ENCODE measurements at regions not wholly inside any gene's neighbourhood (a gene's known extent, or its start where the extent isn't known, plus 50 kb on each side); places are given as distances from the start of the nearest gene placed in this dataset.

- DNase-seq (ENCODE audit: low read depth) = peak; percentile 45
Observed at GRCh38 chr5:159819591-159820411, 96.5 kb upstream of the ADRA1B start.

- DNase-seq (ENCODE audit: low read depth) = no peak
Observed at GRCh38 chr5:159820692-159821091, 95.6 kb upstream of the ADRA1B start.

GRCh38 chr5:159821461-159821940, 94.8 kb upstream of the ADRA1B start:
- no peak for DNase-seq (ENCODE audit: low read depth)

GRCh38 chr5:159824188-159825161, 91.8 kb upstream of the ADRA1B start:
- peak; percentile 64 for DNase-seq (ENCODE audit: low read depth)

DNA sequence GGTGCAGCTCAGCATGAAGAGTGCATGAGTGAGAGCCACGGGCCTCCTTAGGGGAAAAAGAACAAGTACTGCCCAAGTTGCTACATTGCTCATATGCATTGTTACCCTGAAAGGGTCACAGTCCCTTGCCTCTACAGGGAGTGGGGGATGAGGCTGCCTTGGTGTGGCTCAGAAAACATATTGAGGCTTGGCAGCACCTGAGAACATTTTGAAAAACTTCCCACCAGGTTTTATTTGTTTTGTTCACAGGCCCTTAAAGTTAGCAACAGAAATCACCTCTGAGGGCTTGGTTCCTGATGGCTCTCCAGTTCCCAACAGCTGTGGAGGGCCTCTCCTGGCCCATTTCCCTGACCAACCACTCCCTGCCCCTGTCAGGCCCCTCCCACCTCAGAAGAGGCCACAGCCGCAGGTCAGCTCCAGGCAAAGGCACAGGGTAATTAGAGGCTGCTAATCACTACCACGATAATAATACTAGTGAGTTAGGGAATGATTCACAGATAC, 90.7 kb upstream of the ADRA1B start:
- DNase-seq (ENCODE audit: low read depth) = peak; percentile 79

- DNase-seq (ENCODE audit: low read depth) = peak; percentile 95
Observed at GRCh38 chr5:159826351-159827214, 89.7 kb upstream of the ADRA1B start.

GRCh38 chr5:159827861-159828260, 88.4 kb upstream of the ADRA1B start:
- no peak for DNase-seq (ENCODE audit: low read depth)

GRCh38 chr5:159832073-159832472, 84.2 kb upstream of the ADRA1B start:
- no peak for DNase-seq (ENCODE audit: low read depth)

- DNase-seq (ENCODE audit: low read depth) = no peak
Observed at GRCh38 chr5:159833088-159833487, 83.2 kb upstream of the ADRA1B start.

DNA sequence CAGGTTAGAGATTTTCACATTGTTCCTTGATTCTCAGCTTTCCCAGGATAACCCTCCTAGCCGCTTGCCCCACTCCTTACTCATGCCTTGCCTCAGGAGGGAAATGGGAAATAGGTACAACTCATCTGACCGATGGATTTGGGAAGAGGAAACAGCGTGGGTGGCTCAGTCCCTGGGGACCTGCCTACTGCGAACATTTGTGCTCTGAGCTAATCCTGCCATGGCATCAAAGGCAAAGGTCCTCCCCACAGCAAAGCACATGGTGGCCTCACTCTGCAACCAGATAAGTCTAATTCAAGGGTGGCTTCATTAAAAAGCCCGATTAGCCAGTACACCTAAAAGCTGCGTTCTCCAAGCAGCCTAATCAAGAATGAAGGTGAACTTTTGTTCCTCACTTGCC, 82.4 kb upstream of the ADRA1B start:
- DNase-seq (ENCODE audit: low read depth) = no peak

DNA sequence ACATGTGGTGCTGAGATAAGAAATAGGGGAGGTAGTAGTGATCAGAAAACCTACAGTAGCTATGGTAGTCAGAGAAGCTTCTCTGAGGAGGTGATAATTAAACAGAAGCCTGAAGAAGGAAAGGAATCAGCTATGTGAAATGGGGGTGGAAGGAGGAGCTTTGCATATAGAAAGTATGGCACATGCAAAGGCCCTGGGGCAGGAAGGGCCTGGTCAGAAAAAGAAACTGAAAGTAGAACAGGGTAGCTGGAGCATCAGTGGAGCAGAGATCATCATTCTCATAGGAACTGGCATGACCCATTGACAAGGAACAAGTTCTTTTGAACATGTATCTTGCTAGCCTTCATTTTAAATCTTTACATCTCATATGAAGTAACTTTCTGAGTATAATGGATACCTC, 80.7 kb upstream of the ADRA1B start:
- DNase-seq (ENCODE audit: low read depth) = no peak

DNA sequence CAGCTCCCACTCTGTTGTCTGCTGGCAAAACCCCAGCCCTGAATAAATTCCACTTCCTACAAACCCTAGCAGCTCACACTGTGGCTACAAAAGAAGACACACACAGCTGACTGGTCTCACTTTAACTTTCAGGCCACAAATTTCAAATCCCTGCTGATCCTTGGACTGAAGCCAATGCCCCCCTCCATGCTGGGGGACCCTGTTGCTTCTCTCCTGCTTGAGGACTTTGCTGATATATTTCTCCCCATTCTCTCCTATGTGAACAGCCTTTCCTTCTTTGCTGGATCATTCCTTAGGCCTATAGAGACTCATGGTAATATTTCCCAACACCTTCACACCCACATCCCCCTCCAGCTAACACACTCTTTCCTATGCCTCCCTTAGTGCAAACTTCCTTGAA, 79.6 kb upstream of the ADRA1B start:
- DNase-seq (ENCODE audit: low read depth) = no peak

DNA sequence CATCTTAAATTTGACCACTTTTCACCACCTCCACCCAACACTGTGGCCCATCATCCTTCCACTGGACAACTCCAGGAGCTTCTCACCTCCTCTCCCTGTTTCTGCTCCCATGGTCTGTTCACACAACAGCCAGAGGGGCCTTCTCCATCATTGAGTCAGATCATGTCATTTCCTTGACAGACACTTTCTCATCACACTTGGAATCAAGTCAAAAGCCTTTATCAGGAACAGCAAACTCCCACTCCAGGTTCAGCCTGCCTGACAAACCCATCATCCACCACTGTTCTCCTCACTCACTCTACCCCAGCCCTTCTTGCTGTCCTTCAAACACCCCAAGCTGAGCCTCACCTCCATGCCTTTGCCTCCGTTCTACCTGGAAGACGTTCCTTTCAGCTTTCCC, 78.4 kb upstream of the ADRA1B start:
- DNase-seq (ENCODE audit: low read depth) = peak; percentile 37

DNA sequence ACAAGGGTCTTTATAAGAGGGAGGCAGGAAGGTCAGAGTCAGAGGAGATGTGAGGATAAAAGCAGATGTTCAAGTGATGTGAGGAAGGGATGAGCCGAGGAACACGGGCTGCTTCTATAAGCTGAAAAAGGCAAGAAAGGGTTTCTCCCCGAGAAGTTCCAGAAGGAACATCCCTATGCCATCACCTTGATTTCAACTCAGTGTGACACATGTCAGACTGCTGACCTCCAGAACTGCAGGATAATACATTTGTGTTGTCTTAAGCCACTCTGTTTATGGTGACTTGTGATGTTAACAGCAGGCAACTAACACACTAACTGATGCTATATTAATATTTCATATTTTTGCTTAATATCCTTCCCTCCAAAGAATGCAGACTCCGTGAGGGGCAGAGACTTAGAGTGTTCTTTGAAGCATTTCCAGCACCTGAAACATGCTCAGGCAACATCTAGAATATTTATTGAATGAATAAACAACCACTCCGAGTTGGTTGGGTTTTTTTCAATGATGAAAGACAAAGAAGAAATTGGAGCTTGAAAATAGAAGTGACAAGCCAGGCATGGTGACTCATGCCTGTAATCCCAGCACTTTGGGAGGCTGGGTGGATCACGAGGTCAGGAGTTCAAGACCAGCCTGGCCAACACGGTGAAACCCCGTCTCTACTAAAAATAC, 77.6 kb upstream of the ADRA1B start:
- DNase-seq (ENCODE audit: low read depth) = peak; percentile 58

GRCh38 chr5:159844267-159845121, 71.8 kb upstream of the ADRA1B start:
- DNase-seq (ENCODE audit: low read depth) = no peak

- DNase-seq (ENCODE audit: low read depth) = peak; percentile 93
Observed at GRCh38 chr5:159849437-159850083, 66.7 kb upstream of the ADRA1B start.

GRCh38 chr5:159850160-159850559, 66.1 kb upstream of the ADRA1B start:
- DNase-seq (ENCODE audit: low read depth) = peak; percentile 94

- peak; percentile 67 for DNase-seq (ENCODE audit: low read depth)
Observed at GRCh38 chr5:159851053-159851452, 65.2 kb upstream of the ADRA1B start.

GRCh38 chr5:159854916-159855315, 61.4 kb upstream of the ADRA1B start:
- peak; percentile 61 for DNase-seq (ENCODE audit: low read depth)

All from M059J (cell line).